ENCODE measurements at regions not wholly inside any gene's neighbourhood (a gene's known extent, or its start where the extent isn't known, plus 50 kb on each side); places are given as distances from the start of the nearest gene placed in this dataset.
"Not testable (repeated sequence)": the region's sequence is repeated elsewhere in the genome, so short reads cannot be mapped to it uniquely, and the experiment has no call there.

GRCh38 chr7:86058649-86059048, 585.1 kb upstream of the GRM3 start:
- no peak for TF ChIP-seq CTCF (IDR thresholded peaks at IDR 0.05; ENCODE audit: borderline replicate concordance, insufficient read depth, low read depth, low read length)
- no peak overlapping the region for H3K4me3 ChIP-seq (ENCODE audit: low read depth, low read length)

DNA sequence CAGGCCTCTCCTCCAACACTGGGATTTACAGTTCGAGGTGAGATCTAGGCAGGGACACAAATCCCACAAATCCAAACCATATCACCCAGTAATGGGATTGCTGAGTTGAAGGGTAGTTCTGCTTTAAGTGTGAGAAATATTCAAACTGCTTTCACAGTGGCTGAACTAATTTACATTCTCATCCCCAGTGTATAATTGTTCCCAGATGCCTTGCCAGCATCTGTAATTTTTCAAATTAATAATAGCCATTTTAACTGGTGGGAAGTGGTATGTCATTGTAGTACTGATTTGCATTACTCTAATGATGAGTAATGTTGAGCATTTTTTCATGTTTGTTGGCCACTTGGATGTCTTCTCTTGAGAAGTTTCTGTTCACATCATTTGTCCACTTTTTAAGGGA, 592.8 kb upstream of the GRM3 start:
- no peak for TF ChIP-seq CTCF (IDR thresholded peaks at IDR 0.05; ENCODE audit: borderline replicate concordance, insufficient read depth, low read depth, low read length)

DNA sequence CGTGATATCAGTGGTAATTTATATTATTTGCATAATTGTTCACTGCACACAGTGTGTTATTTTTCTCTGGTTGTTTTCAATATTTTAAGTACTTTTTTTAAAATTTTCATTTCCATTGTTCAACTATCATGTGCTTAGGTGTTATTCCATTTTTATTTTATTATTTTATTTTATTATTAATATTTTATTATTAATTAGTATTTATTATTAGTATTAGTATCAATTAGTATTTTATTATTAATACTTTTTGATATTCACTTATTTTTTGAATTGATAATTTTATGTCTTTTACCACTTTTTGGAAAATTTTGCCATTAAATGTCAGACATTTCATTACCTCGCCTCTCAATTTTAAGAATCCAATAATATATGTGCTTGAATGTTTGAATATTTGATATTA, 593.8 kb upstream of the GRM3 start:
- no peak overlapping the region for H3K4me3 ChIP-seq (ENCODE audit: low read depth, low read length)
- TF ChIP-seq CTCF (IDR thresholded peaks at IDR 0.05; ENCODE audit: borderline replicate concordance, insufficient read depth, low read depth, low read length) = no peak

More for the DNA sequence above, 592.8 kb upstream of the GRM3 start:
- H3K4me3 ChIP-seq (ENCODE audit: low read depth, low read length) = no peak overlapping the region

DNA sequence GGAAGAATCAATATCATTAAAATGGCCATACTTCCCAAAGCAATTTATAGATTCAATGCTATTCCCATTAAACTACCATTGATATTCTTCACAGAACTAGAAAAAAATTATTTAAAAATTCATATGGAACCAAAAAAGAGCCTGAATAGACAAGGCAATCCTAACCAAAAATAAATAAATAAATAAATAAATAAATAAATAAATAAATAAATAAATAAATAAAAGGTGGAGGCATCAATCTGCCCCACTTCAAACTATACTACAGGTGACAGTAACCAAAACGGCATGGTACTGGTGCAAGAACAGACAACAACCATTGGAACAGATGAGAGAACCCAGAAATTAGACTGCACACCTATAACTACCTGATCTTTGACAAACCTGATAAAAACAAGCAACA, 598.5 kb upstream of the GRM3 start:
- not testable (repeated sequence) for H3K4me3 ChIP-seq (ENCODE audit: low read depth, low read length)

DNA sequence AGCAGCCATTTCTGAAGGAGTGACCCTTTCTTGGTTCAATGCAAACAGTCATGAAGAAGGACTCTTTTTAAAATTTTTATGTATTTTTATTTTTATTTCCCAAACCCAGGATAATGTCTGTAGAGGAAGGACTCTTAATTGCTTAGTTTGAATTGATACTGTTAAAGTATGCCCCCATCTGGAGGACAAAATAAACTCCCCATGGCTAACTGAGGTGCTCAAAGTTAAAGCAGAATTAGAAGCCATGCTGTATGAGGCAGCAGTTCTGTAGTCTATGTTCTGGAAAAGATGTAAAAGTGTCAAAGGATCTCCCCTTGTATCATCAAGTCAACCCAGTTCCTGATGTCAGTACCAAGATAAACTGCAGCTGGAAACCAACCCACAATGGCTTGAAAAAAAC, 617.9 kb upstream of the GRM3 start:
- H3K4me3 ChIP-seq (ENCODE audit: low read depth, low read length) = no peak overlapping the region
- no peak for TF ChIP-seq CTCF (IDR thresholded peaks at IDR 0.05; ENCODE audit: borderline replicate concordance, insufficient read depth, low read depth, low read length)

DNA sequence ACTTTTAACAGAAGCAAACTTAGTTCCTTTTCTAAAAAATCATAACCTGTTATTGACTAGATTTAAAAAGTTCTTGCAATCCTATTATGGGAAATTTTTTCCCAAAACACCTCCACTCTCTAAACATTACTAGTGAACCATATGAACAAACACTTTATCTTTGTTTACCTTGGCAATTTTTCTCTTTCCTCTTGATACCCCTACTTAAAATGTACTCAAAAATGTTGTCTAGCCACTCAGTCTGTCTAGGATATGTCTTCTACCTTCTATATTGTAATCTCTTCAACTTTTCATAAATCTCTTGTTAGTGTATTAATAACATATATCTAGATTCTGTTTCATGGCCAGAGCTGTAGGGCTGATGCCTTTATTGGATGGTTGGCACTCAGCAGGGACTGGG, 630.0 kb upstream of the GRM3 start:
- no peak for TF ChIP-seq CTCF (IDR thresholded peaks at IDR 0.05; ENCODE audit: borderline replicate concordance, insufficient read depth, low read depth, low read length)
- H3K4me3 ChIP-seq (ENCODE audit: low read depth, low read length) = no peak overlapping the region

DNA sequence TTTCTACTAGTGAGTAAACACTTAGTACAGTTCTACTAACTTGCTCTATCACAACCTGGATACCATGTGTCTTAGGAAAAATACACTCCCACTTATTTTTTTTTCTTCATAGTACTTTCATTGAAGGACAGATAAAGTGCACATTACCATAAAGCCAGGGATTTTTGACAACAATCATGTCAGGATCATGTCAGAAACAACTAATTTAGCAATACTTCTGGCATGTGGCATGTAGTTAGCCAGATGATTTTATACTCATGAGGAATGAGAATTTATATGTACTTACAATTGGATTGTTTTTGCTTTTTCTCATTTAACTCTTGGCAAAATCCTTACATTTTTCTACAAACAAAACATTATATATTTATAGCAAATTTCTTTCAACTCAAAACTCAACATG, 630.7 kb upstream of the GRM3 start:
- H3K4me3 ChIP-seq (ENCODE audit: low read depth, low read length) = no peak overlapping the region
- TF ChIP-seq CTCF (IDR thresholded peaks at IDR 0.05; ENCODE audit: borderline replicate concordance, insufficient read depth, low read depth, low read length) = no peak

DNA sequence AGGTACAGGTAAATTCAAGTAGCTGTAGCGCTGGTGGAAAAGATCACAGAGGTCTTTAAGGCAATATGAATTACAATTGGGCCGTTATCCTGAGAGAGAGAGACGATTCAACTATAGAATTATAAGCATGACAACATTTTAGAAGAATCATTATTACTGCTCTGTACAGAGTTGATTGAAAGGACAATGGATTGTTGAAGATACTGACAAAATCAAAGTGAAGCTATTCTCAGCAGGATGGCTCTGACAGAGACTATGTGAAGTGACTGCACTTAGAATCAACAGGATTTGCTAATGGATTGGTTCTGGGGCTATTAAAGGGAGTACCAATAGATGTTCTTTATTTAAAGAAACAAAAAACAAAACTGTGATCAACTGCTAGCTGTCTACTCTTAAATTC, 634.8 kb upstream of the GRM3 start:
- no peak for TF ChIP-seq CTCF (IDR thresholded peaks at IDR 0.05; ENCODE audit: borderline replicate concordance, insufficient read depth, low read depth, low read length)

More for the DNA sequence above, 634.8 kb upstream of the GRM3 start:
- no peak overlapping the region for H3K4me3 ChIP-seq (ENCODE audit: low read depth, low read length)

Data from GM12875 (cell line).